OCI-LY3 (cell line): ENCODE measurements at regions not wholly inside any gene's neighbourhood (a gene's known extent, or its start where the extent isn't known, plus 50 kb on each side); places are given as distances from the start of the nearest gene placed in this dataset.

Source experiments
- CTCF ChIP-seq: fragments of 200-600, 300-600 bp; sonication (generic); IDR thresholded peaks from 2 replicates; pipeline ENCODE4 v1.5.1; 2014; ENCODE audit warnings: antibody characterized with exemption, low read length, low read depth
- EZH2phosphoT487 ChIP-seq: fragments of 200-600 bp; shearing (Covaris generic); IDR thresholded peaks from 2 replicates; pipeline ENCODE4 v1.6.1; 2018; ENCODE audit warnings: antibody characterized with exemption, mixed run types, low read depth

- no peak for TF ChIP-seq CTCF
- TF ChIP-seq EZH2phosphoT487: no peak
These were observed 199.9 kb upstream of the GNAI1 start for GRCh38 chr7:79934727-79935126.
